HEK293T (cell line): ENCODE measurements at regions not wholly inside any gene's neighbourhood (a gene's known extent, or its start where the extent isn't known, plus 50 kb on each side); places are given as distances from the start of the nearest gene placed in this dataset.
"Not testable (repeated sequence)": the region's sequence is repeated elsewhere in the genome, so short reads cannot be mapped to it uniquely, and the experiment has no call there.

Experiments
- CTCF ChIA-PET: fragments of 350-600 bp; formaldehyde crosslinking; extraction: SDS; loops from one replicate; lab custom pipeline; 2021; ENCODE audit warnings: antibody characterized with exemption, inconsistent platforms; lab: Yijun Ruan, JAX
- POLR2A ChIA-PET: fragments of 350-600 bp; formaldehyde crosslinking; extraction: SDS; loops from one replicate; lab custom pipeline; 2020; ENCODE audit warnings: antibody characterized with exemption, inconsistent platforms; lab: Yijun Ruan, JAX
- DNase-seq: peaks from one replicate; pipeline ENCODE4 v3.0.0; 2012; ENCODE audit warnings: mixed read lengths; ENCODE audit errors: extremely low spot score
- ARNT ChIP-seq: fragments of 450-650 bp; IDR thresholded peaks from 2 replicates; pipeline ENCODE4 v1.6.1; 2017; ENCODE audit warnings: mild to moderate bottlenecking
- BHLHE40 ChIP-seq: fragments of 450-650 bp; IDR thresholded peaks from 2 replicates; pipeline ENCODE4 v1.6.1; 2016; ENCODE audit warnings: mild to moderate bottlenecking, moderate library complexity, borderline replicate concordance
- CTBP1 ChIP-seq: fragments of 450-650 bp; IDR thresholded peaks from 2 replicates; pipeline ENCODE4 v1.6.1; 2016; ENCODE audit warnings: borderline replicate concordance
- ELF4 ChIP-seq: fragments of 450-650 bp; IDR thresholded peaks from 2 replicates; pipeline ENCODE4 v1.6.1; 2017; ENCODE audit warnings: antibody characterized with exemption
- FOXA1 ChIP-seq: fragments of 450-650 bp; IDR thresholded peaks from 2 replicates; pipeline ENCODE4 v1.6.1; 2016; ENCODE audit warnings: mild to moderate bottlenecking
- FOXK2 ChIP-seq: fragments of 450-650 bp; IDR thresholded peaks from 2 replicates; pipeline ENCODE4 v1.6.1; 2016; ENCODE audit warnings: mild to moderate bottlenecking
- FOXM1 ChIP-seq: fragments of 450-650 bp; IDR thresholded peaks from 2 replicates; pipeline ENCODE4 v1.6.1; 2017; ENCODE audit warnings: mild to moderate bottlenecking, borderline replicate concordance
- HDGF ChIP-seq: fragments of 450-650 bp; IDR thresholded peaks from 2 replicates; pipeline ENCODE4 v1.6.1; 2017; ENCODE audit warnings: antibody characterized with exemption, borderline replicate concordance
- L3MBTL2 ChIP-seq: fragments of 450-650 bp; conservative IDR thresholded peaks from 2 replicates; pipeline ENCODE4 v1.6.1; 2016; ENCODE audit warnings: mild to moderate bottlenecking
- LEF1 ChIP-seq: fragments of 450-650 bp; IDR thresholded peaks from 2 replicates; pipeline ENCODE4 v1.6.1; 2017; ENCODE audit warnings: mild to moderate bottlenecking, borderline replicate concordance
- NFRKB ChIP-seq: fragments of 450-650 bp; IDR thresholded peaks from 2 replicates; pipeline ENCODE4 v1.6.1; 2016; ENCODE audit warnings: mild to moderate bottlenecking, moderate library complexity
- SP1 ChIP-seq: fragments of 450-650 bp; IDR thresholded peaks from 2 replicates; pipeline ENCODE4 v1.6.1; 2017
- SUZ12 ChIP-seq: fragments of 450-650 bp; IDR thresholded peaks from 2 replicates; pipeline ENCODE4 v1.6.1; 2016; ENCODE audit warnings: mild to moderate bottlenecking
- TARDBP ChIP-seq: fragments of 450-650 bp; IDR thresholded peaks from 2 replicates; pipeline ENCODE4 v1.6.1; 2016
- ZNF384 ChIP-seq: fragments of 450-650 bp; IDR thresholded peaks from 2 replicates; pipeline ENCODE4 v1.6.1; 2016
- TF ChIP-seq, protein P1 (sequence below): fragments of 450-650 bp; IDR thresholded peaks from 2 replicates; pipeline ENCODE4 v1.6.1; 2016

DNA sequence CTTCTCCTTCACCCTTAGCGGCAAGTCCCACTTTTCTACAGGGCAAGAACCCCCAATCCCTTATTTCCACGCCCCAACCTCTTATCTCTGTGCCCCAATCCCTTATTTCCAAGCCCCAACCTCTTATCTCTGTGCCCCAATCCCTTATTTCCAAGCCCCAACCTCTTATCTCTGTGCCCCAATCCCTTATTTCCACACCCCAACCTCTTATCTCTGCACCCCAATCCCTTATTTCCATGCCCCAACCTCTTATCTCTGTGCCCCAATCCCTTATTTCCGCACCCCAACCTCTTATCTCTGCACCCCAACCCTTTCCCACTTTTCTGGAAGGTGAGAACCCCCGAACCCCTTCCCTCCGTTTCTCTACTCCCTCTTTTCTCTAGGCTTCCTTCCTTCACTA is 116.1 kb upstream of the GJE1 start:
- POLR2A ChIA-PET, CTCF ChIA-PET, DNase-seq: not testable (repeated sequence)

DNA sequence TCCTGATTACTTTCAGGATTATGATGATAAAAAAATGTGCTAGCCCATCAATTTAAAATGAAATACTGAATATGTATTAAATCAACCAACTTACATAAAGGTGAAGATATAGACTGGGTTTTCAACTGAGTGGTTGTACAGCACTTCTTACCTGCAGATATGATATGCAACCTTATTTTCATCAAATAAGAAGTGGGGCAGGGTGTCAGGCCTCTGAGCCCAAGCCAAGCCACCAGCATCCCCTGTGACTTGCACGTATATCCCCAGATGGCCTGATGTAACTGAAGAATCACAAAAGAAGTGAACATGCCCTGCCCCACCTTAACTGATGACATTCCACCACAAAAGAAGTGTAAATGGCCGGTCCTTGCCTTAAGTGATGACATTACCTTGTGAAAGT is 117.3 kb upstream of the GJE1 start:
- CTCF ChIA-PET, DNase-seq, POLR2A ChIA-PET: not testable (repeated sequence)

DNA sequence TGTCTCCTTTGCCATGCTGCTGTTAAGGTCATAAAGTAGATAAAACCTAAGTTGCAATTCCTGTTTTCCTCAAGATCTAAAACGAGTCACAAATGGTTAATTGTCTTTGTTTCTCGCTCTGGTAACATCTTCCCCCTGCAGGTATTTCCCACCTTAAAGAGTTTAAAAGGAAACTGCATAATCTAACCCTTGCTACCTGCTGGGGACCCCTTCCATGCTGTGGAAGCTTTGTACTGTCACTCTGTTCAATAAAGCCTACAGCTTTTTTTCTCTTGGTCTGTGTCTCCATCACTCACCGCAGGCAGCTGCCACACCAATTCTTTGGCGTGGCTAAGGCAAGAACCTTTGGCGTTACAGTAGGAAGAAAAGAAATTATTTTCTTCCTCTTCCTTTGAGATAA is 117.7 kb upstream of the GJE1 start:
- TF ChIP-seq L3MBTL2, result no peak
- TF ChIP-seq, protein P1, sequence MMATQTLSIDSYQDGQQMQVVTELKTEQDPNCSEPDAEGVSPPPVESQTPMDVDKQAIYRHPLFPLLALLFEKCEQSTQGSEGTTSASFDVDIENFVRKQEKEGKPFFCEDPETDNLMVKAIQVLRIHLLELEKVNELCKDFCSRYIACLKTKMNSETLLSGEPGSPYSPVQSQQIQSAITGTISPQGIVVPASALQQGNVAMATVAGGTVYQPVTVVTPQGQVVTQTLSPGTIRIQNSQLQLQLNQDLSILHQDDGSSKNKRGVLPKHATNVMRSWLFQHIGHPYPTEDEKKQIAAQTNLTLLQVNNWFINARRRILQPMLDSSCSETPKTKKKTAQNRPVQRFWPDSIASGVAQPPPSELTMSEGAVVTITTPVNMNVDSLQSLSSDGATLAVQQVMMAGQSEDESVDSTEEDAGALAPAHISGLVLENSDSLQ, result no peak
- TF ChIP-seq ARNT, result no peak
- no peak for TF ChIP-seq ELF4
- no peak for TF ChIP-seq CTBP1
- no peak for TF ChIP-seq ZNF384
- TF ChIP-seq HDGF, result no peak
- TF ChIP-seq FOXM1, result no peak
- no peak for TF ChIP-seq SUZ12
- TF ChIP-seq SP1, result no peak
- TF ChIP-seq FOXA1, result no peak
- no peak for TF ChIP-seq BHLHE40
- TF ChIP-seq LEF1, result no peak
- ChIA-PET CTCF (no interaction called here), POLR2A (no interaction called here)
- no peak for DNase-seq

DNA sequence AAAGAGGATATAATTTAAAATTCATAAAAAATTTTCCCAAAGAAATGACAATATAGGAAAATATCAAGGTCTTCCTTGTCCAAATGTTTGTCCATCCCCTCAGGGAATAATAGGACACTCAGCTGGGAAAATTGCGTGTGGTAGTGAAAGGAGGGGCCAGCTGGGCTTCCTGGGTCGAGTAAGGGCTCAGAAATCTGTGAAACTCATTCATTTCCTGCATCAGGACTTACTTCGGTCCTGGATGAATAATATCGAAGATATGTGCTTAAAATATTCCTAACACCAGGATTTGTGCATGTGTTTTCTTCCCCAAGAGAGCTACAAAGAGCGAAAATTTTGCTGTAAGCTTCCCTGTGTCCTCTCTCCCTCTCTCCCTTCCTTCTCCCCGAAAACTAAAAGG is 118.2 kb upstream of the GJE1 start:
- DNase-seq, result no peak
- ChIA-PET POLR2A (no interaction called here), CTCF (no interaction called here)
- TF ChIP-seq ZNF384 (no peak), FOXA1 (no peak), CTBP1 (no peak), FOXM1 (no peak), ELF4 (no peak), SUZ12 (no peak), HDGF (no peak)
- TF ChIP-seq, protein P1, result no peak

DNA sequence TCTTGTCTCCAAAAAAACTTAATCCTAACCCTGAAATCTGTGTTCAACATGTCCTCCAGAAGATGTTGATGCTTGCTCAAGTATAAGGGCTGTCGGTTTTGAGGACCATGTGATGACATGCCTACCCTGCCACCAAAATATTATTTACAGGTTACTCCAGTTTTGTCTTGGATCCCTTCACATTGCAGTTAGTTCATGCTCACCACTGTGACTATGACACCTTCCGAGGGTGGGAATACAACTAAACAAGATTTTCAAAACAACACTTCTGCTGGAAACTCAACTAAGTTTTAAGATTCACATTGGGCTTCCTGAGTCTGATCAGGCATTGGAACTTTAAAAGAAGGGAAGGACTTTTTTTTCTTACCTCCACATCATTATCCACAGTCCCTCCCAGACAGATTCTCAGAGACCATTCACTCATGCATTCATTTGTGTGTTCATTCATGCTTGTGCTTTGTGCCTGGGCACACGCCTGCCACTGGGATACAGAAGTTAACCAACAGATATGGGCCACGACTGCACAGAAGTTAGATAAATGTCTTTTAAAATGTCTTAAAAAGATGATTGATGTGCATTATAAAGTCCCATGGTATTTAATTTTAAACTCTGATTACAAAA is 118.7 kb upstream of the GJE1 start:
- no peak for TF ChIP-seq FOXA1
- TF ChIP-seq NFRKB, result no peak
- no peak for TF ChIP-seq CTBP1
- TF ChIP-seq, protein P1, result no peak
- no peak for TF ChIP-seq ELF4
- ChIA-PET POLR2A (no interaction called here), CTCF (no interaction called here)
- no peak for DNase-seq

DNA sequence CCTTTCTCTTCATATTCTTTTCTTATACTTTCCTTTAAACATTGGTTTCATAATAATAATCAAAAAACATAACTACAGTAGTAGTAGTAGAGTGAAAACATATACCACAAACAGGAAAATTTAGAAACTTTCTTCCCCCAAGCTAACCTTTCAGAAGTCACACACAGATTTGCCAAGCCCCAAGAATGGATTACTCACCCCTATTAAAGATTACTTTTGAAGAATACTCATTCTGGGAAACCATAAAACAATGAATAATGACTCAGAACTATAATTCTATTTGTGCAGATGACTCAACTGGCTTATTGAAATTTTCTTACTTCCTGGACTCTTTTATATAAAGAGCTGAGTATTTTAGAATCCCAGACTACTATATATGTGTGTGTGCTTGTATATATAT is 119.4 kb upstream of the GJE1 start:
- ChIA-PET CTCF (no interaction called here), POLR2A (no interaction called here)
- no peak for DNase-seq
- TF ChIP-seq FOXM1 (no peak), ELF4 (no peak), SUZ12 (no peak), LEF1 (no peak), CTBP1 (no peak), NFRKB (no peak), L3MBTL2 (no peak), TARDBP (no peak), ARNT (no peak), FOXK2 (no peak)

DNA sequence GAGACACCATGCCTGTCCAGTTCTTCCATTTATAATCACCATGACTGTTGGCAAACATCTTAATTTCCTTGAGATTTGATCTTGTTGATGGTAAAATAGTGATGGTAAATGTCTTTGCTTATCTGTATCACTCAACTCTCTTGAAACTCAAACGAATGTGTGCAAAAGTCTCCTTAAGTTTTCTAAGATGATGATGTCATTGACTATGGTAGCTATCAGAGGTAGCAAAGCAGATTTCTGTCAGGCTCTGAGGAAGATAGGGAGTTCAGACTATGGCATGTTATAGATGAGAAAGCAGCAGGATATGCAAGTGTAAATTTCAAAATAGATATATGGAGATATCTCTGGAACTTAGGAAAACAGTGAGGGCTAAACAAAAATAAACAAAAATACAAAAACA is 121.0 kb upstream of the GJE1 start:
- CTCF ChIA-PET, result no interaction called here
- POLR2A ChIA-PET, result no interaction called here
- TF ChIP-seq ZNF384 (no peak), FOXM1 (no peak), FOXK2 (no peak), TARDBP (no peak), SP1 (no peak), BHLHE40 (no peak), SUZ12 (no peak), ARNT (no peak), L3MBTL2 (no peak), FOXA1 (no peak), LEF1 (no peak), NFRKB (no peak), HDGF (no peak), ELF4 (no peak), CTBP1 (no peak)
- TF ChIP-seq, protein P1, result no peak
- no peak for DNase-seq
